GM18499 (cell line): ENCODE measurements at regions not wholly inside any gene's neighbourhood (a gene's known extent, or its start where the extent isn't known, plus 50 kb on each side); places are given as distances from the start of the nearest gene placed in this dataset.
A peak's percentile ranks its signal among the peaks of the same experiment; 100 is the strongest.
"Not testable (repeated sequence)": the region's sequence is repeated elsewhere in the genome, so short reads cannot be mapped to it uniquely, and the experiment has no call there.

ENCODE experiments used
- ATAC-seq: cut with Tn5 transposase; IDR thresholded peaks from one replicate; pipeline ENCODE4 v1.9.1; 2021; ENCODE audit warnings: moderate number of reproducible peaks; ENCODE audit not compliant: insufficient read depth, unreplicated experiment

DNA sequence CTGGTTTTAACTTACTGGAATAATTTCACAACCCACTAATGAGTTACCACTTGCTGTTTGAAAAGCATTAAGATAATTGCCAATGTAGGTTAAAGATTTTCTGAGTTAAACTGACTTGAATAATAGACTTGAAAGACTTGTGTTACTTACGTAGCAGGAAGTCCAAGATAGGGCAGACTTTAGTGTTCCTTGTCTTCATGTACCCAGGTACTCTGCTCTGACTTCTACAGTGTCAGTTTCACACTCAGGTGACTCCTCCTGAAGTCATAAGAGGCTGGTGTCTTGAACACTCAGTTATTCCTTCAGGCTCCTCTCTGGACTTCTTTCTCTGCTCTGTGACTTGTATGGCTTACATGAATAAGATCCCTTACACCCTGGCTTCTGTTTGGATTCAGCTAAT, 76.3 kb upstream of the SGK1 start:
- ATAC-seq: no peak

DNA sequence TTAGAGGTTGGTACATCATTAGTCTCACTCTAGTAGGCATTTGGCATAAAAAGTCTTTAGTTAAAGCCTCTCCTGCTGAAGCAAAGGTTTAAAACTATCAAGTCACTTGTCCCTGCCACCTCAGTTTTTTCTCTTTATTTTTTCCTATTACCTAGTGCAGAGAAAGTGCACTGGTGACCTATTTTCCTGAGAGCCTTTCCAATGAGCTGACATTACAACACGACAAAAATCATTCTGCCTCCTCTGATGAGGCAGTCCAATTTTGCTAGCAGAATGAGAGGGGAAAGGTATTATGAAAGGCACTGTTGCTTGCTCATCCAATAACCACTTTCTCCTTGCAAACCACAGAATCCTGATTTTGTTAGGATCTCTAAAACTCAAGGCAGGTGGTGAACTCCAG, 73.3 kb upstream of the SGK1 start:
- no peak for ATAC-seq

GRCh38 chr6:134389658-134390057, 71.7 kb upstream of the SGK1 start:
- no peak for ATAC-seq

DNA sequence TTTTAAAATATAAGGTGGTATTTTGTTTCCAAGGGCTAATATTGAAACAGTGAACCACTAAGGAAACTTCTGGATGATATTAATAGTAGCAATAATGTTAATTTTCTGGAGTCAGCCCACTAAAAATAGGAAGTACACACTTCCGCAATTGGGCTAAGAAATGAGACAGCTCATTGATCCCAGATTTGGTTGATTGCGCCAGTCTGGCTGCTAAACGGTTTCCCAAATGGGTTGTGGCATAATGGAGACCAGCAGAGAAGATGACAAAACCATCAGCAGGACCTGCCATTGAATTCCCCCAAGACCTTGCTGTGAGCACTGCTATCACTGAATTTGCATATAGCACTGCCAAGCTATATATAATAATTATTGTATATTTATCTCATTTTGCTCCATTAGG, 71.2 kb upstream of the SGK1 start:
- no peak for ATAC-seq

GRCh38 chr6:134386482-134386881, 68.6 kb upstream of the SGK1 start:
- ATAC-seq: not testable (repeated sequence)

GRCh38 chr6:134381959-134382358, 64.0 kb upstream of the SGK1 start:
- no peak for ATAC-seq

DNA sequence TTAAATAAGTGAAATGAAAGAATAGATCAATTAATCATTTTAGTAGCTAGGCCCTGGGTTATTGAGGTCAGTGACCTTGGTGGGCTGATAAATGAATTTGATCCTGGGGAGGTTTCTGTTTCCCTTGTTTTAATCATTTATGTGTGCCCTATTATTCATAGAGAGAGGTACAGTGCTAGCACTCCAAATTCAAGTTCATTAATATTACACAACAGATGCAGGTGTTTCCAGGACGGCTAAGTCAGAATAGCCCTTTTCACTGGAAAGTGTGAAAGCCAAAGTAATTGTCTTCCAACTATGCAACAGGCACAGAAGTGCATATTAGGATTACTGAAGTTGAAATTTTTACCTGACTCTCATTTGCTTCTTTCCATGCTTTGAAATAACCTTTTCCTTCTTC, 61.7 kb upstream of the SGK1 start:
- no peak for ATAC-seq

DNA sequence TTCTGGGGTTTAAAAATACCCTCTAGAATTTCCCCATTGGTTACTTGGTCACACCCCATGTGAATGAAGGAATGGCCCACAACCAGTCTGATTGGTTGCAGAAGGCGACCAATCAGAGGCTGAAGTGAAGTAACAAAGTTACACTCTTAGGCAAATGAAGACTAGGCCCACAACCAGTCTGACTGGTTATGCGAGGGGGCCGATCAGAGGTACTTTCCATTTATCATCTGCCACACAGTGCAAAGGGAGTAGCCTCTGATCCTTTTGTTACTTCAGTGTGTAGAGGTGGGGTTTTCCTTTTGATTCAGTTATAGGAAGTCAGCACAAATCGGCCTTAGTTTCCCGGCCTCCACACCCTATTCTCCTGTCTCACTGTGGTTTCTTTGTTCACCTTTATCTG, 61.2 kb upstream of the SGK1 start:
- ATAC-seq: peak; percentile 90

DNA sequence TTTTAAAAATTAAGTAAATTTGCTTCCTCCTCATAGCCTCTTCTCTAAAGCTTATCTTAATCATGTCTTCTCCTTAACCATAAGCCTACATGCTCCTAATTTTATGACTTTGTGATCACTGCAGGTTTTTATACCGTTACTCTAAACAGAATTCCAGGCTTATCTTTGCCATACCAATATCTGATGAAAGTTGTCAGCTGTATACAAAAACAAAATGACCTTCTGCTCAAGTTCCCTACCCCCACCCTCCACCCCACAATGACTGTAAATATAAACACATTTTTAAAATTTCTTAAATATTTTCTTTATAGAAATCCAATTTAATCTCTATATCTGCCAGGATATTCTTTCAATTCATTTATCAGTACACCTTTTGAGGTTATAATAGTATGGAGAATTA, 60.5 kb upstream of the SGK1 start:
- no peak for ATAC-seq

DNA sequence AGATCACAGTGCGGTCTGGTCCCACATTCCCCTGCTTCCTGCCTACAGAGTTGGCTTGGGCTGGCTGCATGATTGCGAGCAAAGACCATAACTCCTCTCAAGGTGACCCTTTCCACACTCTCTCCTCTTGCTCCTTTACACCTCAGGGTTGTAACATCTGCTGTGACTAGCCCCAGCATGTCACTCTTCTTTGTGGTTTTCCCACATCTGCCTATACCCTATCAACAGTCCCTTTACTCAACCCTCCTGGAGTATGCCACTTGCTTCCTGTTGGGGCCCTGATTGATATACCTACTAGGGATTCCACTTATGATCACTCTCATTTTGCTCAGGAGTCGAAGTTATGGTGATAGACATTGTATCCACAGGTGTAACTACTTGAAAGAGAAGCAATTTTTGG, 58.9 kb upstream of the SGK1 start:
- no peak for ATAC-seq

DNA sequence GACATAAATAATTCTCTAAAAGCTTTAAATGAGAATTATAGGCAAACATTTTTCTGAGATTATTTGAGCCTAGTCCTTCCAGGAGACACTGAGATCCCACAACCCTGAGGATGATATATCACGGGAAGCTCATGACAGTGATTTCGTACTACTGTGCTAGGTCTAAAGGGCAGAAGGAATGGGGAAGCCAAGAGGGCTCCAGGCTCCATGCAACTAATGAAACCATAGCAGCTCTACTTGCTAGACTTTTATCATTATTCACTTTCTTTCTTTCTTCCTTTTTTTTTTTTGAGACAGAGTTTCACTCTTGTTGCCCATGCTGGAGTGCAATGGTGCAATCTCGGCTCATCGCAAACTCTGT, 57.3 kb upstream of the SGK1 start:
- ATAC-seq: no peak

- ATAC-seq: no peak
Observed at GRCh38 chr6:134374491-134375219, 56.7 kb upstream of the SGK1 start.

DNA sequence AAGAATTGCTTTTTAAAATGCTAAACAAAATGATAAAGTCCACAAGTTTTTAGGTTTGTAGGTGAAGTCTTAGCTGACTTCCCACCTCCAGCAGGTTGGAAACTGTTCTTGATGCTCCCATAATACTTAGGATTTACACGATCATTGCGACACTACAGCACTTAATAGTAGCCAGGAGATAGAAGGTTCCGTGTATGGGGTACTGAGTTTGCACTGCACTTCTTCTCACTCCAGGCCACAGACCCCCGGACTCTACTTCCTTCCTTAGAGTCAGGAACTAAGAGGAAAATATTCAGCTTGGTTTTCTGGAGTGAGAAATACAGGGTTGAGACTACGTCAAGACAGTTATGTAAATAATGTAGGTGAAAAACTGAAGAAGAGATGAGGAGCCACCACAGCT, 56.1 kb upstream of the SGK1 start:
- ATAC-seq: no peak

GRCh38 chr6:134373282-134373922, 55.5 kb upstream of the SGK1 start:
- ATAC-seq: peak; percentile 89

GRCh38 chr6:134372603-134373281, 54.8 kb upstream of the SGK1 start:
- no peak for ATAC-seq

DNA sequence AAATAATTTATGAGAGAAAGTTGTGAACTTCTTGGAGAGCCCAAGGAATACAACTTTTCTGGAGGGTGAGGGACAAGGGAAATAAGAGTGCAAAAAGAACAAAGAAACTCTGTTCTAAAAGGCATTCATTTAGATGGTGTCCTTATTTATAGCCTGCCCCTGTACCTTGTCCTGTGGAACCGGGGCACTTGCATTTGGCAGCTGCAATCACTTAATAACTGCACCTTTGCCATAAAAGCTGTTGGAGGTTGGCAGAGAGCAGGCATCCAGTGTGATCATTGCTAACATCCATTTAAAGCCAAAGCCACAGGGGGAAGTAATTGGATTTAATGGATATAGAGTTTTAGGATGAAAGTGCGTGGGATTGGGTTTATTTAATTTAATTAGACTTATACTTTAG, 50.8 kb upstream of the SGK1 start:
- ATAC-seq: no peak
